Esophagus squamous epithelium (tissue), 5 donors: ENCODE measurements at regions not wholly inside any gene's neighbourhood (a gene's known extent, or its start where the extent isn't known, plus 50 kb on each side); places are given as distances from the start of the nearest gene placed in this dataset.

Source experiments
- DNase-seq: peaks from one replicate; lab custom pipeline; 2025; lab: John Stamatoyannopoulos, UW
- H3K27ac ChIP-seq, 4 donors: fragments of 200-600 bp; sonication (generic); one replicate each; pipeline ENCODE4 v1.5.1; 2016 to 2019; ENCODE audit warnings: mild to moderate bottlenecking in 1 of 4
- H3K27me3 ChIP-seq, 4 donors: fragments of 200-600 bp; sonication (generic); 1 replicate in 3 of 4; 2 replicates in 1 of 4; pipeline versions ENCODE4 v1.5.1 to v1.6.0; 2017 to 2021; ENCODE audit warnings: antibody characterized with exemption in 1 of 4
- H3K36me3 ChIP-seq, 3 donors: fragments of 200-600 bp; sonication (generic); one replicate each; pipeline ENCODE4 v1.5.1; 2016 to 2019
- H3K4me1 ChIP-seq, 3 donors: fragments of 200-600 bp; sonication (generic); one replicate each; pipeline ENCODE4 v1.5.1; 2017 to 2019
- H3K4me3 ChIP-seq, 4 donors: fragments of 200-600 bp; sonication (generic); 1 replicate in 3 of 4; 2 replicates in 1 of 4; pipeline ENCODE4 v1.5.1; 2016 to 2019; ENCODE audit warnings: mild to moderate bottlenecking in 2 of 4, moderate library complexity in 1 of 4
- H3K9me3 ChIP-seq, 3 donors: fragments of 200-600 bp; sonication (generic); one replicate each; pipeline ENCODE4 v1.5.1; 2016 to 2019
- CTCF ChIP-seq, 6 experiments: fragments of 450-650 bp in 4 of 6; fragments of 200-600 bp in 2 of 6; sonication (generic) in 2 of 6; IDR thresholded peaks; one replicate each; pipeline ENCODE4 v1.5.1; 2016 to 2019; ENCODE audit warnings: antibody characterized with exemption in 6 of 6, mild to moderate bottlenecking in 4 of 6, moderate library complexity in 4 of 6
- POLR2A ChIP-seq, 4 donors: fragments of 450-650 bp; IDR thresholded peaks; one replicate each; pipeline ENCODE4 v1.6.1; 2017; ENCODE audit warnings: antibody characterized with exemption in 4 of 4, mild to moderate bottlenecking in 4 of 4, moderate library complexity in 3 of 4
- WGBS, 2 donors: methylation state at CpG; one replicate each; pipeline ENCODE4 v1.1.5; 2018; 5-methylcytosine and 5-hydroxymethylcytosine counted together
- intact Hi-C: fragments of 100-400 bp; cut with DNase I; formaldehyde crosslinking; loops from one replicate; pipeline ENCODE4 v1.15.0; 2022
- donor health status: DM: yes; HTN: yes; CAD: no.

- Histone ChIP-seq H3K4me1 (no peaks in the 10 kb centered on the region), H3K9me3 (no peaks in the 10 kb centered on the region), H3K27me3 (peaks cover 0 to 26% (median 0%) of the 10 kb centered on the region in 4 donors), H3K36me3 (no peaks in the 10 kb centered on the region), H3K4me3 (no peak overlapping the region), H3K27ac (no peak overlapping the region)
- intact Hi-C loops = loop anchor here (10.0 kb wide), 1 partner anchor 395 kb away; no protein-coding TSS in a partner anchor
- WGBS, 2 donors = 63 to 77% methylated on average over 7 of the region's 7 CpGs
- TF ChIP-seq CTCF (IDR thresholded peaks at IDR 0.05) (no peak), POLR2A (IDR thresholded peaks at IDR 0.05) (no peak)
- DNase-seq = no peak
Observed at GRCh38 chr12:30839643-30840220, 85.0 kb upstream of the CAPRIN2 start.

GRCh38 chr12:30837595-30837994 lies 82.8 kb upstream of the CAPRIN2 start:
- H3K27ac ChIP-seq = no peak overlapping the region
- DNase-seq = no peak
- no peak overlapping the region for H3K4me3 ChIP-seq
- intact Hi-C loops = no loop called here
- TF ChIP-seq POLR2A (IDR thresholded peaks at IDR 0.05) (no peak), CTCF (IDR thresholded peaks at IDR 0.05) (no peak)
- WGBS, 2 donors = 0 to 39% methylated on average over 1 to 3 of the region's 7 CpGs
- H3K36me3 ChIP-seq = no peaks in the 10 kb centered on the region
- no peaks in the 10 kb centered on the region for H3K9me3 ChIP-seq
- no peaks in the 10 kb centered on the region for H3K4me1 ChIP-seq
- peaks cover 0 to 43% (median 0%) of the 10 kb centered on the region in 4 donors for H3K27me3 ChIP-seq

GRCh38 chr12:30836656-30837445 lies 82.1 kb upstream of the CAPRIN2 start:
- Histone ChIP-seq H3K27ac (no peak overlapping the region), H3K36me3 (no peaks in the 10 kb centered on the region), H3K4me1 (no peaks in the 10 kb centered on the region), H3K9me3 (no peaks in the 10 kb centered on the region), H3K4me3 (no peak overlapping the region), H3K27me3 (peaks cover 0 to 43% (median 0%) of the 10 kb centered on the region in 4 donors)
- WGBS, 2 donors = 32 to 54% methylated on average over 9 to 12 of the region's 12 CpGs
- TF ChIP-seq POLR2A (IDR thresholded peaks at IDR 0.05) (no peak), CTCF (IDR thresholded peaks at IDR 0.05) (no peak)
- no peak for DNase-seq
- intact Hi-C loops = no loop called here

GRCh38 chr12:30835216-30835615 lies 80.5 kb upstream of the CAPRIN2 start:
- Histone ChIP-seq H3K27me3 (peaks cover 0 to 41% (median 0%) of the 10 kb centered on the region in 4 donors), H3K4me3 (no peak overlapping the region), H3K4me1 (no peaks in the 10 kb centered on the region), H3K9me3 (no peaks in the 10 kb centered on the region), H3K36me3 (no peaks in the 10 kb centered on the region), H3K27ac (no peak overlapping the region)
- no peak for DNase-seq
- no peak for TF ChIP-seq CTCF (IDR thresholded peaks at IDR 0.05)
- no peak for TF ChIP-seq POLR2A (IDR thresholded peaks at IDR 0.05)
- intact Hi-C loops = no loop called here
- 66 to 90% methylated on average over 4 of the region's 4 CpGs for WGBS, 2 donors

- no peaks in the 10 kb centered on the region for H3K9me3 ChIP-seq
- no peaks in the 10 kb centered on the region for H3K4me1 ChIP-seq
- H3K4me3 ChIP-seq = no peak overlapping the region
- no peaks in the 10 kb centered on the region for H3K36me3 ChIP-seq
- no peak for TF ChIP-seq POLR2A (IDR thresholded peaks at IDR 0.05)
- DNase-seq = no peak
- intact Hi-C loops = no loop called here
- WGBS, 2 donors = 100% methylated on average over 2 of the region's 2 CpGs
- H3K27me3 ChIP-seq = peaks cover 0 to 26% (median 0%) of the 10 kb centered on the region in 4 donors
- no peak overlapping the region for H3K27ac ChIP-seq
Observed at GRCh38 chr12:30830751-30831150, 76.0 kb upstream of the CAPRIN2 start.
